ENCODE measurements at regions not wholly inside any gene's neighbourhood (a gene's known extent, or its start where the extent isn't known, plus 50 kb on each side); places are given as distances from the start of the nearest gene placed in this dataset.
"Not testable (repeated sequence)": the region's sequence is repeated elsewhere in the genome, so short reads cannot be mapped to it uniquely, and the experiment has no call there.

GRCh38 chr3:75394102-75394501, 270.0 kb upstream of the FRG2C start:
- not testable (repeated sequence) for DNase-seq (ENCODE audit: low spot score)

GRCh38 chr3:75394562-75395360, 269.4 kb upstream of the FRG2C start:
- DNase-seq (ENCODE audit: low spot score): not testable (repeated sequence)

GRCh38 chr3:75395580-75396315, 268.4 kb upstream of the FRG2C start:
- no peak for DNase-seq (ENCODE audit: low spot score)

- no peak for DNase-seq (ENCODE audit: low spot score)
Measured at GRCh38 chr3:75396316-75396802, 267.8 kb upstream of the FRG2C start.

GRCh38 chr3:75397486-75397885, 266.6 kb upstream of the FRG2C start:
- DNase-seq (ENCODE audit: low spot score): not testable (repeated sequence)

GRCh38 chr3:75422101-75422945, 241.8 kb upstream of the FRG2C start:
- DNase-seq (ENCODE audit: low spot score): peak; percentile 27

GRCh38 chr3:75425379-75425778, 238.7 kb upstream of the FRG2C start:
- not testable (repeated sequence) for DNase-seq (ENCODE audit: low spot score)

- DNase-seq (ENCODE audit: low spot score): not testable (repeated sequence)
Measured at GRCh38 chr3:75427486-75427885, 236.6 kb upstream of the FRG2C start.

- DNase-seq (ENCODE audit: low spot score): not testable (repeated sequence)
Measured at GRCh38 chr3:75427906-75428305, 236.2 kb upstream of the FRG2C start.

- peak; percentile 76 for DNase-seq (ENCODE audit: low spot score)
Measured at GRCh38 chr3:75429561-75430220, 234.4 kb upstream of the FRG2C start.

GRCh38 chr3:75430406-75430805, 233.7 kb upstream of the FRG2C start:
- DNase-seq (ENCODE audit: low spot score): not testable (repeated sequence)

- DNase-seq (ENCODE audit: low spot score): not testable (repeated sequence)
Measured at GRCh38 chr3:75431120-75431519, 233.0 kb upstream of the FRG2C start.

GRCh38 chr3:75432466-75432865, 231.7 kb upstream of the FRG2C start:
- DNase-seq (ENCODE audit: low spot score): not testable (repeated sequence)

GRCh38 chr3:75432885-75433284, 231.2 kb upstream of the FRG2C start:
- peak; percentile 43 for DNase-seq (ENCODE audit: low spot score)

- DNase-seq (ENCODE audit: low spot score): not testable (repeated sequence)
Measured at GRCh38 chr3:75433295-75433694, 230.8 kb upstream of the FRG2C start.

- DNase-seq (ENCODE audit: low spot score): not testable (repeated sequence)
Measured at GRCh38 chr3:75434276-75434912, 229.7 kb upstream of the FRG2C start.

- DNase-seq (ENCODE audit: low spot score): peak; percentile 99
Measured at GRCh38 chr3:75434913-75435793, 229.0 kb upstream of the FRG2C start.

- DNase-seq (ENCODE audit: low spot score): not testable (repeated sequence)
Measured at GRCh38 chr3:75435794-75436400, 228.2 kb upstream of the FRG2C start.

- DNase-seq (ENCODE audit: low spot score): not testable (repeated sequence)
Measured at GRCh38 chr3:75440986-75441385, 223.1 kb upstream of the FRG2C start.
